ENCODE measurements at regions not wholly inside any gene's neighbourhood (a gene's known extent, or its start where the extent isn't known, plus 50 kb on each side); places are given as distances from the start of the nearest gene placed in this dataset.

- TF ChIP-seq CTCF (IDR thresholded peaks at IDR 0.05) (no peak), POLR2A (IDR thresholded peaks at IDR 0.05) (no peak)
These were observed 186.3 kb upstream of the SYNCRIP start for GRCh38 chr6:85828973-85829372.
